ENCODE measurements at regions not wholly inside any gene's neighbourhood (a gene's known extent, or its start where the extent isn't known, plus 50 kb on each side); places are given as distances from the start of the nearest gene placed in this dataset.

DNA sequence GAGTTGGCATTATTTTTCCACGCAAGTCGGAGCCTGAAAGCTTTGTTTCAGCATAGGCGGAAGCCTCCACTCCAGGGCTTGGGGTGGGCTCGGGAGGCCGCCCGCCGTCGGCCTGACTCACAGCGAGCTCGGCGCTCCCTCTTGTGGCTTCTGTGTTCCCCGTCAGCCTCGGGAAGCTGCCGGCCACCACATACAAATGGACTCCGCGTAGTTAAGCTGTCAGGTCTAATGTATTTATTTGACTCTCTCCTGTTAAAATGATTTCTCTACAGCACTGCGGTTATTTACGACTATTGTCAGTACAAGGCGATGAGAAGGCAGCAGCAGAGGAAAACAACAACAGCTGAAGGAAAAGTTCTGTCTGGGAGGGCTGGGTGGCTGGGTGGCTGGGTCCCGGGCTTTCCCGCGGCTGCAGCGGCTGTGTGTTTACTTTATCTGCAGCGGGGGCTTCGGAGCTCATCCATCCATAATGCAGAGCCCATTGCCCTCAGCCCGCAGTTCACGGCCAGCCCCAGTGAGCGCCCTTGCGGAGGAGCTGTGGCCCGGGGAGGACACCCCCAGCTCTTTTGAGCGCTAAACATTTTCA lies 375.7 kb upstream of the CAMK1G start:
- TF ChIP-seq POLR2A (IDR thresholded peaks at IDR 0.05; ENCODE audit: low read depth, low read length) (no peak), TAF1 (IDR thresholded peaks at IDR 0.05; ENCODE audit: low read depth, low read length) (no peak), POLR2AphosphoS5 (IDR thresholded peaks at IDR 0.05; ENCODE audit: low read depth, low read length) (no peak), SPI1 (IDR thresholded peaks at IDR 0.05; ENCODE audit: low read depth, low read length) (no peak), PAX5 (IDR thresholded peaks at IDR 0.05; ENCODE audit: insufficient read depth, low read length, severe bottlenecking) (no peak)

All from GM12891 (cell line).